GM12891 (cell line): ENCODE measurements at regions not wholly inside any gene's neighbourhood (a gene's known extent, or its start where the extent isn't known, plus 50 kb on each side); places are given as distances from the start of the nearest gene placed in this dataset.

Source experiments
- POLR2A ChIP-seq: IDR thresholded peaks from 2 replicates; pipeline ENCODE4 v1.6.1; 2011; ENCODE audit warnings: low read depth, low read length, control low read depth
- POLR2AphosphoS5 ChIP-seq: IDR thresholded peaks from 2 replicates; pipeline ENCODE4 v1.6.1; 2011; ENCODE audit warnings: low read depth, low read length, control low read depth
- TAF1 ChIP-seq: IDR thresholded peaks from 2 replicates; pipeline ENCODE4 v1.6.1; 2011; ENCODE audit warnings: low read depth, low read length, control low read depth

GRCh38 chr6:141824350-141824749, 308.4 kb upstream of the GJE1 start:
- TF ChIP-seq POLR2A = no peak
- TF ChIP-seq POLR2AphosphoS5 = no peak
- no peak for TF ChIP-seq TAF1
